ENCODE measurements at regions not wholly inside any gene's neighbourhood (a gene's known extent, or its start where the extent isn't known, plus 50 kb on each side); places are given as distances from the start of the nearest gene placed in this dataset.

DNA sequence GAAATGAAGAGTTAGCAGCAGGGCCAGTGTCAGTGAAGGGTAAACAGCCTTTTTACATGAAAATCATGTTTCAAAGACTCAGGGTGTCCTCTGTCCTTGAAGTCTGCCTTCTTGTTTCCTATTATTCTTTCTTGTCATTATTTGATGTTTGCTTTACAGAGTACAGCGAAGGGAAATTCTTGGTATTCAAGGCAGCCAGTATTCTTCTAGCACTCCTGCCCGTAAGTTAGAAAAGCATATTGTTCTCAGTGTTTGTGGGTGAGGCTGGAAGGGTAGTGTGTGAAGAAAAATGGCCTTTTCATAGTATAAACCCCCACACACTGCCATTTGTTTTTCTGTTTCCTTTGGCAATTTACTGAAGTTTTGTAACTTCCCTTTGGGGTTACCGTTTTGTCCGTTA, 217.3 kb upstream of the NAV3 start:
- TF ChIP-seq, protein P1, sequence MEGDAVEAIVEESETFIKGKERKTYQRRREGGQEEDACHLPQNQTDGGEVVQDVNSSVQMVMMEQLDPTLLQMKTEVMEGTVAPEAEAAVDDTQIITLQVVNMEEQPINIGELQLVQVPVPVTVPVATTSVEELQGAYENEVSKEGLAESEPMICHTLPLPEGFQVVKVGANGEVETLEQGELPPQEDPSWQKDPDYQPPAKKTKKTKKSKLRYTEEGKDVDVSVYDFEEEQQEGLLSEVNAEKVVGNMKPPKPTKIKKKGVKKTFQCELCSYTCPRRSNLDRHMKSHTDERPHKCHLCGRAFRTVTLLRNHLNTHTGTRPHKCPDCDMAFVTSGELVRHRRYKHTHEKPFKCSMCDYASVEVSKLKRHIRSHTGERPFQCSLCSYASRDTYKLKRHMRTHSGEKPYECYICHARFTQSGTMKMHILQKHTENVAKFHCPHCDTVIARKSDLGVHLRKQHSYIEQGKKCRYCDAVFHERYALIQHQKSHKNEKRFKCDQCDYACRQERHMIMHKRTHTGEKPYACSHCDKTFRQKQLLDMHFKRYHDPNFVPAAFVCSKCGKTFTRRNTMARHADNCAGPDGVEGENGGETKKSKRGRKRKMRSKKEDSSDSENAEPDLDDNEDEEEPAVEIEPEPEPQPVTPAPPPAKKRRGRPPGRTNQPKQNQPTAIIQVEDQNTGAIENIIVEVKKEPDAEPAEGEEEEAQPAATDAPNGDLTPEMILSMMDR (IDR thresholded peaks at IDR 0.05) = no peak
- TF ChIP-seq EP300 (IDR thresholded peaks at IDR 0.05) (no peak), POLR2AphosphoS5 (IDR thresholded peaks at IDR 0.05) (no peak), POLR2A (IDR thresholded peaks at IDR 0.05) (no peak)
